ENCODE measurements at regions not wholly inside any gene's neighbourhood (a gene's known extent, or its start where the extent isn't known, plus 50 kb on each side); places are given as distances from the start of the nearest gene placed in this dataset.
"Not testable (repeated sequence)": the region's sequence is repeated elsewhere in the genome, so short reads cannot be mapped to it uniquely, and the experiment has no call there.

- no peak for DNase-seq (ENCODE audit: low read depth in 2 of 2)
Observed at GRCh38 chr3:18734309-18734708, 309.2 kb upstream of the SATB1 start.

- no peak for DNase-seq (ENCODE audit: low read depth in 2 of 2)
Observed at GRCh38 chr3:18732474-18732873, 307.3 kb upstream of the SATB1 start.

GRCh38 chr3:18730491-18730890, 305.4 kb upstream of the SATB1 start:
- DNase-seq (ENCODE audit: low read depth in 2 of 2), result no peak

- no peak for DNase-seq (ENCODE audit: low read depth in 2 of 2)
Observed at GRCh38 chr3:18729671-18730070, 304.5 kb upstream of the SATB1 start.

GRCh38 chr3:18725668-18726407, 300.7 kb upstream of the SATB1 start:
- DNase-seq (ENCODE audit: low read depth in 2 of 2), result no peak

- DNase-seq (ENCODE audit: low read depth in 2 of 2), result no peak
Observed at GRCh38 chr3:18724456-18724855, 299.3 kb upstream of the SATB1 start.

- no peak for DNase-seq (ENCODE audit: low read depth in 2 of 2)
Observed at GRCh38 chr3:18723206-18723810, 298.2 kb upstream of the SATB1 start.

GRCh38 chr3:18720543-18720942, 295.4 kb upstream of the SATB1 start:
- no peak for DNase-seq (ENCODE audit: low read depth in 2 of 2)

GRCh38 chr3:18717598-18717997, 292.5 kb upstream of the SATB1 start:
- no peak for DNase-seq (ENCODE audit: low read depth in 2 of 2)

GRCh38 chr3:18716821-18717220, 291.7 kb upstream of the SATB1 start:
- DNase-seq (ENCODE audit: low read depth in 2 of 2), result no peak

GRCh38 chr3:18716101-18716500, 291.0 kb upstream of the SATB1 start:
- no peak for DNase-seq (ENCODE audit: low read depth in 2 of 2)

GRCh38 chr3:18715208-18715607, 290.1 kb upstream of the SATB1 start:
- DNase-seq (ENCODE audit: low read depth in 2 of 2), result no peak

- DNase-seq (ENCODE audit: low read depth in 2 of 2), result no peak
Observed at GRCh38 chr3:18713577-18713951, 288.4 kb upstream of the SATB1 start.

GRCh38 chr3:18712713-18713576, 287.8 kb upstream of the SATB1 start:
- DNase-seq (ENCODE audit: low read depth in 2 of 2), result peak in 1 of 2 experiments; percentile 19

GRCh38 chr3:18704326-18704725, 279.2 kb upstream of the SATB1 start:
- no peak for DNase-seq (ENCODE audit: low read depth in 2 of 2)

- DNase-seq (ENCODE audit: low read depth in 2 of 2), result no peak
Observed at GRCh38 chr3:18703798-18704197, 278.7 kb upstream of the SATB1 start.

GRCh38 chr3:18693588-18694329, 268.6 kb upstream of the SATB1 start:
- DNase-seq (ENCODE audit: low read depth in 2 of 2), result not testable (repeated sequence)

GRCh38 chr3:18687286-18687685, 262.1 kb upstream of the SATB1 start:
- no peak for DNase-seq (ENCODE audit: low read depth in 2 of 2)

- no peak for DNase-seq (ENCODE audit: low read depth in 2 of 2)
Observed at GRCh38 chr3:18683900-18684299, 258.8 kb upstream of the SATB1 start.

- DNase-seq (ENCODE audit: low read depth in 2 of 2), result no peak
Observed at GRCh38 chr3:18681818-18682345, 256.7 kb upstream of the SATB1 start.

GRCh38 chr3:18680758-18681157, 255.6 kb upstream of the SATB1 start:
- no peak for DNase-seq (ENCODE audit: low read depth in 2 of 2)

- no peak for DNase-seq (ENCODE audit: low read depth in 2 of 2)
Observed at GRCh38 chr3:18679238-18679637, 254.1 kb upstream of the SATB1 start.

Measured in stimulated activated CD4-positive, alpha-beta T cell treated with anti-CD3 and anti-CD28 coated beads, Interleukin-12 subunit alpha, Interleukin-12 subunit beta, amount 100 ng/mL, for 24 hours (primary cell).